Upper lobe of left lung (tissue), 4 donors: ENCODE measurements at regions not wholly inside any gene's neighbourhood (a gene's known extent, or its start where the extent isn't known, plus 50 kb on each side); places are given as distances from the start of the nearest gene placed in this dataset.

Source experiments
- POLR2A ChIP-seq, 4 donors: fragments of 450-650 bp; IDR thresholded peaks; one replicate each; pipeline ENCODE4 v1.5.1; 2016 to 2017; ENCODE audit warnings: antibody characterized with exemption in 4 of 4, mild to moderate bottlenecking in 2 of 4
- POLR2AphosphoS5 ChIP-seq, 2 donors: sonication (generic); formaldehyde crosslinking; IDR thresholded peaks; one replicate each; pipeline ENCODE4 v1.5.1; 2017; ENCODE audit warnings: antibody characterized with exemption in 2 of 2
- TF ChIP-seq, protein P1 (sequence below), 6 experiments: fragments of 450-650 bp in 4 of 6; fragments of 200-600 bp in 2 of 6; sonication (generic) in 2 of 6; IDR thresholded peaks; one replicate each; pipeline ENCODE4 v1.5.1; 2016 to 2019; ENCODE audit warnings: antibody characterized with exemption in 6 of 6

DNA sequence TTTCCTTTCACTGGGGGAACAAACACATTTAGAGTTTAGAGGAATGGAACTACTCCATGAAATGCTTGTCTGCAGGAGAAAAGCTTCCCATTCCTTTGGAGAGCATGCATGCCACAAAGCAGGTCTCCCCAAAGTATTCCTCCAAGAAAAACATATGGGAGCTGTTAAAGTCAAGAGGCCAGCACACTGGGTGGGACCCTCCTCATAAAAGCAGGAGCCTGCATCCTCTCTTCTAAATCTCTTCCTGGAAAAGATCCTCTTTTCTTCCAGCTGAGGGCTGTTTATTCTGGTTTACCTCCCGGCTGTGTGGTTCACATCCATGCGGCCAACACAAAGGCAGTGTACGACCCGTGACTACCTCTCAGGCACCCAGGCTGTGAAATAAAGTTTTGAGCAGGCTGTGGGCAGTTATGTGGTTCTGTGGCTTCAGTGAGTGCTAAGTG lies 103.4 kb downstream of the TENT5C start:
- TF ChIP-seq POLR2A (IDR thresholded peaks at IDR 0.05), result no peak
- no peak for TF ChIP-seq POLR2AphosphoS5 (IDR thresholded peaks at IDR 0.05)
- TF ChIP-seq, protein P1, sequence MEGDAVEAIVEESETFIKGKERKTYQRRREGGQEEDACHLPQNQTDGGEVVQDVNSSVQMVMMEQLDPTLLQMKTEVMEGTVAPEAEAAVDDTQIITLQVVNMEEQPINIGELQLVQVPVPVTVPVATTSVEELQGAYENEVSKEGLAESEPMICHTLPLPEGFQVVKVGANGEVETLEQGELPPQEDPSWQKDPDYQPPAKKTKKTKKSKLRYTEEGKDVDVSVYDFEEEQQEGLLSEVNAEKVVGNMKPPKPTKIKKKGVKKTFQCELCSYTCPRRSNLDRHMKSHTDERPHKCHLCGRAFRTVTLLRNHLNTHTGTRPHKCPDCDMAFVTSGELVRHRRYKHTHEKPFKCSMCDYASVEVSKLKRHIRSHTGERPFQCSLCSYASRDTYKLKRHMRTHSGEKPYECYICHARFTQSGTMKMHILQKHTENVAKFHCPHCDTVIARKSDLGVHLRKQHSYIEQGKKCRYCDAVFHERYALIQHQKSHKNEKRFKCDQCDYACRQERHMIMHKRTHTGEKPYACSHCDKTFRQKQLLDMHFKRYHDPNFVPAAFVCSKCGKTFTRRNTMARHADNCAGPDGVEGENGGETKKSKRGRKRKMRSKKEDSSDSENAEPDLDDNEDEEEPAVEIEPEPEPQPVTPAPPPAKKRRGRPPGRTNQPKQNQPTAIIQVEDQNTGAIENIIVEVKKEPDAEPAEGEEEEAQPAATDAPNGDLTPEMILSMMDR (IDR thresholded peaks at IDR 0.05), result no peak
